ENCODE measurements at regions not wholly inside any gene's neighbourhood (a gene's known extent, or its start where the extent isn't known, plus 50 kb on each side); places are given as distances from the start of the nearest gene placed in this dataset.

- TF ChIP-seq CTCF (IDR thresholded peaks at IDR 0.05; ENCODE audit: low read depth, low read length): no peak
- H3K4me3 ChIP-seq (ENCODE audit: low read depth, low read length): no peak overlapping the region
Observed at GRCh38 chrX:69102612-69103194, 62.5 kb downstream of the PJA1 start.

GRCh38 chrX:69101683-69102251 lies 63.5 kb downstream of the PJA1 start:
- TF ChIP-seq CTCF (IDR thresholded peaks at IDR 0.05; ENCODE audit: low read depth, low read length): no peak
- H3K4me3 ChIP-seq (ENCODE audit: low read depth, low read length): no peak overlapping the region

GRCh38 chrX:69100478-69100877 lies 64.8 kb downstream of the PJA1 start:
- no peak for TF ChIP-seq CTCF (IDR thresholded peaks at IDR 0.05; ENCODE audit: low read depth, low read length)
- no peak overlapping the region for H3K4me3 ChIP-seq (ENCODE audit: low read depth, low read length)

- no peak overlapping the region for H3K4me3 ChIP-seq (ENCODE audit: low read depth, low read length)
- TF ChIP-seq CTCF (IDR thresholded peaks at IDR 0.05; ENCODE audit: low read depth, low read length): no peak
Observed at GRCh38 chrX:69097451-69098236, 67.6 kb downstream of the PJA1 start.

GRCh38 chrX:69096963-69097362 lies 68.3 kb downstream of the PJA1 start:
- H3K4me3 ChIP-seq (ENCODE audit: low read depth, low read length): no peak overlapping the region
- no peak for TF ChIP-seq CTCF (IDR thresholded peaks at IDR 0.05; ENCODE audit: low read depth, low read length)

GRCh38 chrX:69094977-69095669 lies 70.1 kb downstream of the PJA1 start:
- TF ChIP-seq CTCF (IDR thresholded peaks at IDR 0.05; ENCODE audit: low read depth, low read length): no peak
- no peak overlapping the region for H3K4me3 ChIP-seq (ENCODE audit: low read depth, low read length)

All from WI38 (cell line).